Glutamatergic neuron (in vitro differentiated cells): ENCODE measurements at regions not wholly inside any gene's neighbourhood (a gene's known extent, or its start where the extent isn't known, plus 50 kb on each side); places are given as distances from the start of the nearest gene placed in this dataset.

Source experiments
- DNase-seq: peaks from one replicate; pipeline ENCODE4 v3.0.0; 2022
- H3K27ac Mint-ChIP-seq: one replicate; pipeline ENCODE4 v1.8.0; 2020; ENCODE audit warnings: mild to moderate bottlenecking, mixed read lengths, inconsistent platforms; ENCODE audit not compliant: unreplicated experiment
- H3K27me3 Mint-ChIP-seq: one replicate; pipeline ENCODE4 v1.8.0; 2020; ENCODE audit warnings: mild to moderate bottlenecking, moderate library complexity, mixed read lengths, inconsistent platforms; ENCODE audit not compliant: unreplicated experiment
- H3K36me3 Mint-ChIP-seq: one replicate; pipeline ENCODE4 v1.8.0; 2020; ENCODE audit warnings: mild to moderate bottlenecking, mixed read lengths, inconsistent platforms; ENCODE audit not compliant: unreplicated experiment
- H3K4me1 Mint-ChIP-seq: one replicate; pipeline ENCODE4 v1.8.0; 2020; ENCODE audit warnings: mild to moderate bottlenecking, low read depth, mixed read lengths, inconsistent platforms; ENCODE audit not compliant: unreplicated experiment
- H3K4me3 Mint-ChIP-seq: one replicate; pipeline ENCODE4 v1.8.0; 2020; ENCODE audit warnings: mild to moderate bottlenecking, mixed read lengths, inconsistent platforms; ENCODE audit not compliant: unreplicated experiment
- H3K9me3 Mint-ChIP-seq: one replicate; pipeline ENCODE4 v1.8.0; 2020; ENCODE audit warnings: mild to moderate bottlenecking, moderate library complexity, mixed read lengths, inconsistent platforms; ENCODE audit not compliant: unreplicated experiment
- CTCF ChIP-seq: fragments of 200-600 bp; sonication (generic); IDR thresholded peaks from one replicate; pipeline ENCODE4 v1.5.0; 2021; ENCODE audit not compliant: partially characterized antibody, unreplicated experiment

- H3K4me3 Mint-ChIP-seq = no peak overlapping the region
- no peaks in the 10 kb centered on the region for H3K9me3 Mint-ChIP-seq
- H3K36me3 Mint-ChIP-seq = no peaks in the 10 kb centered on the region
- H3K4me1 Mint-ChIP-seq = peaks cover 4% of the 10 kb centered on the region
- no peak for DNase-seq
- H3K27me3 Mint-ChIP-seq = peaks cover 2% of the 10 kb centered on the region
- H3K27ac Mint-ChIP-seq = no peak overlapping the region
- TF ChIP-seq CTCF = no peak
Observed at GRCh38 chr4:24249972-24250371, 334.4 kb downstream of the DHX15 start.

GRCh38 chr4:24248674-24249630 is 335.4 kb downstream of the DHX15 start:
- peaks cover 2% of the 10 kb centered on the region for H3K27me3 Mint-ChIP-seq
- H3K4me1 Mint-ChIP-seq = peaks cover 4% of the 10 kb centered on the region
- no peaks in the 10 kb centered on the region for H3K9me3 Mint-ChIP-seq
- no peak overlapping the region for H3K27ac Mint-ChIP-seq
- TF ChIP-seq CTCF = no peak
- no peaks in the 10 kb centered on the region for H3K36me3 Mint-ChIP-seq
- DNase-seq = no peak
- H3K4me3 Mint-ChIP-seq = no peak overlapping the region

GRCh38 chr4:24245491-24245820 is 338.9 kb downstream of the DHX15 start:
- peaks cover 2% of the 10 kb centered on the region for H3K27me3 Mint-ChIP-seq
- no peaks in the 10 kb centered on the region for H3K9me3 Mint-ChIP-seq
- no peak overlapping the region for H3K4me3 Mint-ChIP-seq
- no peak for DNase-seq
- no peak for TF ChIP-seq CTCF
- H3K4me1 Mint-ChIP-seq = peaks cover 4% of the 10 kb centered on the region
- no peaks in the 10 kb centered on the region for H3K36me3 Mint-ChIP-seq
- no peak overlapping the region for H3K27ac Mint-ChIP-seq

GRCh38 chr4:24244663-24245490 is 339.5 kb downstream of the DHX15 start:
- DNase-seq = no peak
- H3K4me3 Mint-ChIP-seq = no peak overlapping the region
- H3K27me3 Mint-ChIP-seq = peaks cover 2% of the 10 kb centered on the region
- no peaks in the 10 kb centered on the region for H3K36me3 Mint-ChIP-seq
- no peak overlapping the region for H3K27ac Mint-ChIP-seq
- no peaks in the 10 kb centered on the region for H3K9me3 Mint-ChIP-seq
- TF ChIP-seq CTCF = no peak
- H3K4me1 Mint-ChIP-seq = peaks cover 4% of the 10 kb centered on the region
